B cell (primary cell): ENCODE measurements at regions not wholly inside any gene's neighbourhood (a gene's known extent, or its start where the extent isn't known, plus 50 kb on each side); places are given as distances from the start of the nearest gene placed in this dataset.

ENCODE experiments used
- ATAC-seq: fragments of 200-7000 bp; cut with Tn5 transposase; one replicate; pipeline ENCODE4 v1.10.0; 2021; ENCODE audit warnings: low read depth, mild to moderate bottlenecking, moderate number of reproducible peaks, moderate library complexity
- CTCF ChIA-PET: fragments of 350-600 bp; sonication (Branson Sonifier 250); formaldehyde crosslinking; loops from one replicate; lab custom pipeline; 2021; ENCODE audit warnings: antibody characterized with exemption, inconsistent platforms; lab: Charles Lee
- POLR2A ChIA-PET: fragments of 350-600 bp; sonication (Branson Sonifier 250); formaldehyde crosslinking; loops from one replicate; lab custom pipeline; 2021; ENCODE audit warnings: antibody characterized with exemption; lab: Charles Lee
- DNase-seq: peaks from one replicate; pipeline ENCODE4 v3.0.0; 2013
- H2AFZ ChIP-seq: 2 replicates; pipeline ENCODE4 v1.6.1; 2012; ENCODE audit warnings: mild to moderate bottlenecking, low read depth, low read length; ENCODE audit not compliant: insufficient read depth, poor library complexity, severe bottlenecking
- H3K27ac ChIP-seq, 2 donors: 1 replicate in 1 of 2; 2 replicates in 1 of 2; pipeline ENCODE4 v1.5.1; 2012 to 2013; ENCODE audit warnings: low read length in 2 of 2, mild to moderate bottlenecking in 2 of 2, moderate library complexity in 1 of 2
- H3K27me3 ChIP-seq, 4 experiments: fragments of 200-600 bp in 1 of 4; sonication (generic) in 1 of 4; replicated peaks in 1 of 4; 1 replicate in 2 of 4; 2 replicates in 2 of 4; pipeline versions ENCODE4 v1.6.1 to v1.7.0; 2013 to 2016; ENCODE audit warnings: low read length in 3 of 4, mild to moderate bottlenecking in 2 of 4, mixed read lengths in 1 of 4, moderate library complexity in 1 of 4; ENCODE audit not compliant: insufficient read depth in 4 of 4, control insufficient read depth in 3 of 4; ENCODE audit errors: control extremely low read depth in 1 of 4
- H3K36me3 ChIP-seq, 2 experiments: replicated peaks in 1 of 2; 1 replicate in 1 of 2; 2 replicates in 1 of 2; pipeline versions ENCODE4 v1.6.1 to v1.7.1; 2013; ENCODE audit warnings: low read length in 1 of 2; ENCODE audit not compliant: insufficient read depth in 2 of 2, control insufficient read depth in 1 of 2; ENCODE audit errors: control extremely low read depth in 1 of 2, extremely low read depth in 1 of 2
- H3K4me1 ChIP-seq, 2 donors: fragments of 200-600 bp in 1 of 2; sonication (generic) in 1 of 2; 1 replicate in 1 of 2; 2 replicates in 1 of 2; pipeline versions ENCODE4 v1.5.1 to v1.6.1; 2013 to 2017; ENCODE audit warnings: low read length in 2 of 2; ENCODE audit not compliant: control insufficient read depth in 2 of 2, insufficient read depth in 2 of 2
- H3K4me2 ChIP-seq: replicated peaks from 2 replicates; pipeline ENCODE3; 2012; ENCODE audit warnings: mild to moderate bottlenecking, low read depth, low read length; ENCODE audit not compliant: poor library complexity, severe bottlenecking
- H3K4me3 ChIP-seq, 5 experiments: fragments of 200-600 bp in 1 of 5; sonication (generic) in 1 of 5; 1 replicate in 3 of 5; 2 replicates in 2 of 5; pipeline versions ENCODE4 v1.5.1 to v1.7.0; 2011 to 2016; ENCODE audit warnings: low read length in 4 of 5, mild to moderate bottlenecking in 4 of 5, low read depth in 2 of 5, control low read depth in 1 of 5, moderate library complexity in 1 of 5; ENCODE audit not compliant: insufficient read depth in 1 of 5; ENCODE audit errors: control extremely low read depth in 1 of 5, extremely low read depth in 1 of 5
- H3K79me2 ChIP-seq: fragments of 200-600 bp; sonication (generic); one replicate; pipeline ENCODE4 v1.6.0; 2016; ENCODE audit warnings: low read length; ENCODE audit not compliant: control insufficient read depth, insufficient read depth
- H3K9ac ChIP-seq: fragments of 200-600 bp; sonication (generic); 2 replicates; pipeline ENCODE4 v1.6.1; 2017; ENCODE audit warnings: mild to moderate bottlenecking, low read length, moderate library complexity
- H3K9me3 ChIP-seq, 3 donors: one replicate each; pipeline versions ENCODE4 v1.6.1 to v1.7.1; 2013; ENCODE audit warnings: low read length in 2 of 3; ENCODE audit not compliant: control insufficient read depth in 2 of 3, insufficient read depth in 1 of 3; ENCODE audit errors: control extremely low read depth in 1 of 3
- H4K20me1 ChIP-seq: 2 replicates; pipeline ENCODE4 v1.6.0; 2012; ENCODE audit warnings: mild to moderate bottlenecking, low read length; ENCODE audit not compliant: insufficient read depth, control insufficient read depth, poor library complexity, severe bottlenecking
- H3K27ac Mint-ChIP-seq: one replicate; pipeline ENCODE4 v1.8.0; 2021; ENCODE audit warnings: mixed read lengths
- H3K27me3 Mint-ChIP-seq: one replicate; pipeline ENCODE4 v1.8.0; 2021; ENCODE audit warnings: mixed read lengths
- H3K4me1 Mint-ChIP-seq: one replicate; pipeline ENCODE4 v1.8.0; 2021; ENCODE audit warnings: mixed read lengths
- H3K4me3 Mint-ChIP-seq: one replicate; pipeline ENCODE4 v1.8.0; 2021; ENCODE audit warnings: mixed read lengths
- H3K9me3 Mint-ChIP-seq: one replicate; pipeline ENCODE4 v1.8.0; 2022; ENCODE audit warnings: mixed read lengths; ENCODE audit not compliant: insufficient read depth
- EZH2 ChIP-seq: IDR thresholded peaks from 2 replicates; pipeline ENCODE4 v1.6.1; 2012; ENCODE audit warnings: borderline replicate concordance, low read depth, mild to moderate bottlenecking, moderate library complexity, low read length; ENCODE audit not compliant: insufficient read depth, poor library complexity, severe bottlenecking
- WGBS: methylation state at CpG from one replicate; pipeline ENCODE4 v1.1.5; 2013; ENCODE audit warnings: missing lambda C conversion rate; ENCODE audit not compliant: insufficient coverage; 5-methylcytosine and 5-hydroxymethylcytosine counted together
- intact Hi-C: fragments of 100-400 bp; cut with micrococcal nuclease; formaldehyde crosslinking; loops from one replicate; pipeline ENCODE4 v1.10.0; 2022
- TF ChIP-seq, protein P1 (sequence below): fragments of 200-600 bp; IDR thresholded peaks from one replicate; pipeline ENCODE4 v1.8.0; 2022; ENCODE audit warnings: antibody characterized with exemption, mild to moderate bottlenecking

DNA sequence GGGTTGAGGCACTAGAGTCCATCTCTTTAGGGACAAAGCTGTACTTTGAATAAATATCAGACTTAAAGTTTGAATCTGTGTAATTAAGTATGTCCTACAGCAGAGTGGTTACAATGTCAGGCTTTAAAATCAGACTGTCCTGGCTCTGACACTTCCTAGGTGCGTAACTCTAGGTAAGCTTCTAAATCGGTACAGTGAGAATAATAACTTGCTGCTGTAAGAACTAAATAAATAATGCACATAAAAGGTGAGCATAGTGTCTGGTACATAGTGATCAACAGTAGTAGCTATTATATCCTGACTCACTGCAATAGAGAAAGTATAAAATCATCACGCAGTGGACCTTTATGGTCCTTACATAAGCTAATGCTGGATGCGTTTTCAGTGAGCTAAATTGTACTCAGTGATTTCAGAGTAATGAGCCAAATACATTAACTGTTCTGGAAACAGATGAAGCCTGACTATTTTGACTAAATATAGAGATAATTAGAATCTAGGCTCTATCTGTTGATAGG is 72.2 kb upstream of the PDK4 start:
- H3K9me3 Mint-ChIP-seq = no peaks in the 10 kb centered on the region
- peaks cover 8% of the 10 kb centered on the region for H3K4me1 Mint-ChIP-seq
- no peak overlapping the region for H3K27ac ChIP-seq
- DNase-seq (no peak), ATAC-seq (no peak)
- intact Hi-C loops = no loop called here
- no peaks in the 10 kb centered on the region for H4K20me1 ChIP-seq
- TF ChIP-seq, protein P1, sequence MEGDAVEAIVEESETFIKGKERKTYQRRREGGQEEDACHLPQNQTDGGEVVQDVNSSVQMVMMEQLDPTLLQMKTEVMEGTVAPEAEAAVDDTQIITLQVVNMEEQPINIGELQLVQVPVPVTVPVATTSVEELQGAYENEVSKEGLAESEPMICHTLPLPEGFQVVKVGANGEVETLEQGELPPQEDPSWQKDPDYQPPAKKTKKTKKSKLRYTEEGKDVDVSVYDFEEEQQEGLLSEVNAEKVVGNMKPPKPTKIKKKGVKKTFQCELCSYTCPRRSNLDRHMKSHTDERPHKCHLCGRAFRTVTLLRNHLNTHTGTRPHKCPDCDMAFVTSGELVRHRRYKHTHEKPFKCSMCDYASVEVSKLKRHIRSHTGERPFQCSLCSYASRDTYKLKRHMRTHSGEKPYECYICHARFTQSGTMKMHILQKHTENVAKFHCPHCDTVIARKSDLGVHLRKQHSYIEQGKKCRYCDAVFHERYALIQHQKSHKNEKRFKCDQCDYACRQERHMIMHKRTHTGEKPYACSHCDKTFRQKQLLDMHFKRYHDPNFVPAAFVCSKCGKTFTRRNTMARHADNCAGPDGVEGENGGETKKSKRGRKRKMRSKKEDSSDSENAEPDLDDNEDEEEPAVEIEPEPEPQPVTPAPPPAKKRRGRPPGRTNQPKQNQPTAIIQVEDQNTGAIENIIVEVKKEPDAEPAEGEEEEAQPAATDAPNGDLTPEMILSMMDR = no peak
- TF ChIP-seq EZH2 = no peak
- H3K9ac ChIP-seq = no peak overlapping the region
- H3K4me3 Mint-ChIP-seq = no peak overlapping the region
- H3K27ac Mint-ChIP-seq = no peak overlapping the region
- no peaks in the 10 kb centered on the region for H3K79me2 ChIP-seq
- no peak overlapping the region for H3K4me2 ChIP-seq
- H3K36me3 ChIP-seq = no peaks in the 10 kb centered on the region
- no peak overlapping the region for H3K4me3 ChIP-seq
- H2AFZ ChIP-seq = no peak overlapping the region
- CTCF ChIA-PET = interaction anchor here (0.6 to 1.6 kb wide), 4 partner anchors 10 to 157 kb away, joined by 3 to 5 read pairs (median 4); no protein-coding TSS in a partner anchor
- WGBS = 100% methylated on average over 1 of the region's 4 CpGs
- peaks cover 8% of the 10 kb centered on the region for H3K27me3 Mint-ChIP-seq
- peaks cover 0 to 2% (median 0%) of the 10 kb centered on the region in 4 experiments for H3K27me3 ChIP-seq
- H3K4me1 ChIP-seq = no peaks in the 10 kb centered on the region
- POLR2A ChIA-PET = no interaction called here
- peaks cover 0 to 2% (median 2%) of the 10 kb centered on the region in 3 donors for H3K9me3 ChIP-seq

DNA sequence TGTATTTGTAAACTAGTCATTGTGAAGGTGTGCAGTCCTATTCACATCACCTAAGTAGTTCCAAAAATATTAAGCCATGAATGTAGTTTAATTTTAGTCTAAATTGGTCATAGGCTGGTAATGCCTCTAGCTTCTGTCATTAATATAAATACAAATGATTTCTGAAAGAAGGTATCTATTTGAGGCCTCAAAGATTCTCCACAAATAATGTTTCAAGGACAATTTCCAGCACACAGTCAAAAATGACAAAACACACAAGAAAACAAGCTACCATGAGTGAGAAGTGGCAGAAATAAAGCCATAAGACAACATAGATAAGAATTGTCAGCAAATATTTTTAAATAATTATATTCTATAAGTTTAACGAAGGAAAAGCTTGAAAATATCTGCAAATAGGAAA is 66.7 kb upstream of the PDK4 start:
- ChIA-PET POLR2A (no interaction called here), CTCF (interaction anchor here (1.1 to 1.5 kb wide), 2 partner anchors 10 to 16 kb away, joined by 3 read pairs; no protein-coding TSS in a partner anchor)
- intact Hi-C loops = no loop called here
- H3K4me3 ChIP-seq = no peak overlapping the region
- no peaks in the 10 kb centered on the region for H3K79me2 ChIP-seq
- H3K27ac Mint-ChIP-seq = no peak overlapping the region
- no peak overlapping the region for H3K4me2 ChIP-seq
- TF ChIP-seq, protein P1 = no peak
- TF ChIP-seq EZH2 = no peak
- no peaks in the 10 kb centered on the region for H3K4me1 Mint-ChIP-seq
- H3K27me3 Mint-ChIP-seq = peaks cover 16% of the 10 kb centered on the region
- H2AFZ ChIP-seq = no peak overlapping the region
- H3K36me3 ChIP-seq = no peaks in the 10 kb centered on the region
- WGBS = no CpG with 5 or more reads among the region's 1 CpG
- no peak overlapping the region for H3K27ac ChIP-seq
- no peaks in the 10 kb centered on the region for H4K20me1 ChIP-seq
- H3K9me3 ChIP-seq = peaks cover 0 to 19% (median 2%) of the 10 kb centered on the region in 3 donors
- H3K9ac ChIP-seq = no peak overlapping the region
- no peaks in the 10 kb centered on the region for H3K27me3 ChIP-seq
- no peak for DNase-seq
- ATAC-seq = no peak
- no peaks in the 10 kb centered on the region for H3K4me1 ChIP-seq
- H3K9me3 Mint-ChIP-seq = peaks cover 6% of the 10 kb centered on the region
- H3K4me3 Mint-ChIP-seq = no peak overlapping the region
